NCI-H345 treated with DMSO at 0.1 percent for 48 hours (cell line): ENCODE measurements at regions not wholly inside any gene's neighbourhood (a gene's known extent, or its start where the extent isn't known, plus 50 kb on each side); places are given as distances from the start of the nearest gene placed in this dataset.
A peak's percentile ranks its signal among the peaks of the same experiment; 100 is the strongest.

Experiments
- DNase-seq: peaks from one replicate; lab custom pipeline; 2025; ENCODE audit not compliant: unreplicated experiment; lab: John Stamatoyannopoulos, UW

GRCh38 chr17:73783382-73783766, 139.1 kb upstream of the SDK2 start:
- DNase-seq, result no peak

- no peak for DNase-seq
Observed at GRCh38 chr17:73783945-73784603, 139.8 kb upstream of the SDK2 start.

GRCh38 chr17:73785496-73785895, 141.3 kb upstream of the SDK2 start:
- DNase-seq, result no peak

GRCh38 chr17:73785958-73786743, 141.9 kb upstream of the SDK2 start:
- no peak for DNase-seq

GRCh38 chr17:73787076-73788059, 143.1 kb upstream of the SDK2 start:
- DNase-seq, result peak; percentile 69

GRCh38 chr17:73788111-73788510, 143.9 kb upstream of the SDK2 start:
- DNase-seq, result no peak

- no peak for DNase-seq
Observed at GRCh38 chr17:73791121-73791520, 146.9 kb upstream of the SDK2 start.

- DNase-seq, result no peak
Observed at GRCh38 chr17:73791631-73792030, 147.4 kb upstream of the SDK2 start.

GRCh38 chr17:73792994-73793393, 148.7 kb upstream of the SDK2 start:
- DNase-seq, result no peak

- no peak for DNase-seq
Observed at GRCh38 chr17:73794336-73794735, 150.1 kb upstream of the SDK2 start.

GRCh38 chr17:73795730-73796129, 151.5 kb upstream of the SDK2 start:
- DNase-seq, result peak; percentile 28

GRCh38 chr17:73797594-73798110, 153.4 kb upstream of the SDK2 start:
- no peak for DNase-seq

GRCh38 chr17:73798111-73798748, 154.0 kb upstream of the SDK2 start:
- no peak for DNase-seq

- DNase-seq, result no peak
Observed at GRCh38 chr17:73799096-73799495, 154.9 kb upstream of the SDK2 start.

GRCh38 chr17:73799781-73800627, 155.8 kb upstream of the SDK2 start:
- DNase-seq, result no peak

- DNase-seq, result peak; percentile 40
Observed at GRCh38 chr17:73800893-73801292, 156.6 kb upstream of the SDK2 start.

- peak; percentile 42 for DNase-seq
Observed at GRCh38 chr17:73801455-73802100, 157.3 kb upstream of the SDK2 start.

GRCh38 chr17:73802314-73802713, 158.1 kb upstream of the SDK2 start:
- DNase-seq, result peak; percentile 74

- DNase-seq, result no peak
Observed at GRCh38 chr17:73802871-73803270, 158.6 kb upstream of the SDK2 start.
